Activated naive CD4-positive, alpha-beta T cell (primary cell): ENCODE measurements at regions not wholly inside any gene's neighbourhood (a gene's known extent, or its start where the extent isn't known, plus 50 kb on each side); places are given as distances from the start of the nearest gene placed in this dataset.
"Not testable (repeated sequence)": the region's sequence is repeated elsewhere in the genome, so short reads cannot be mapped to it uniquely, and the experiment has no call there.

Source experiments
- DNase-seq, 4 experiments: peaks; one replicate each; lab custom pipeline; 2025; lab: John Stamatoyannopoulos, UW

- no peak for DNase-seq
Measured at GRCh38 chr2:14752295-14752694, 119.8 kb downstream of the LRATD1 start.

GRCh38 chr2:14756122-14756541, 123.6 kb downstream of the LRATD1 start:
- no peak for DNase-seq

DNA sequence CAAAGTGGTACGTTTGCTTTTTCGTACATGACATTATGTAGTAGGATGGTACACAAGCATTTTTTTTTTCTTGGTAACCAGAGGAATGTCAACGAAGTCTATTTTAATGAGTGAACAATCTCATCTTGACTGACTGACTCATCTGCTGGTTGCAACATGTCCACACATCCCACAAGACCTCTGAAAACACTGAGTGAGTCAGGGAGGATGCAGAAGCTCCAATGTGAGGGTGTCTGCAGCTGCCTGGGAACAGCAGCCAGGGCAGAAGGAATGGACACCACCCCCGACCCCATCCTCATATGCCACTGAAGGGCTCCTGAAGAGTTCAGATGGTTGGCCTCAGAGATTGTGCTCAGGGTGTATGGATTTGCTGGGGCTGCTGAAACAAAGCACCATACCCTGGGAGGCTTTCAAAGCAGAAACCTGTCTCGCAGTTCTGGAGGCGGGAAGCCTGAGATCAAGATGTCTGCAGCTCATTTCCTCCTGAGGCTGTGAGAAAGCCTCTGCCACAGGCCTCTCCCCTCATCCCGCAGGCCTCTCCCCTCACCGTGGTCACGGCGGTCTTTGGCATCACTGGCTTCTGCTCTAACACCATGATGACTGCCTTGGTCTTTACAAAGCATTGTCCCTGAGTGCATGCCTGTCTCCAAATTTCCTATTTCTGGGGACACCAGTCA, 124.6 kb downstream of the LRATD1 start:
- no peak for DNase-seq

DNA sequence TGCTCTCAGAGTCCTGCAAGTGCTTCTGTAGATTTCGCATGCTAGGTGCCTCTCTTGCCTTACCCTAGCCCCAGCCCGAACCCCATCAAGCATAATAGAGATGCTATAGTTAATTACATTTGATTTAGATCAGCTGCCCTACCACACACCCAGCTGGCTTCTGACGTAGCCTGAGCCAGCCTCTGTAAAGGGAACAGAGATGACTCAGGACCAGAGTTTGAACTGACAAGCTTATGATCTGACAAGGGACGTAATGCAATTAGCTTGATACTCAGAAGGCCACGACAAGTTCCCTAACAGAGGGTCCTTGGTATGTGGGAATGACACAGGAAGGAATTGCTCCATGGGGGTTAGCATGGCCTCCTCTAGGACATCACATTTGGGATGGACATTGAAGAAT, 126.6 kb downstream of the LRATD1 start:
- DNase-seq = no peak

- no peak for DNase-seq
Measured at GRCh38 chr2:14760169-14760568, 127.7 kb downstream of the LRATD1 start.

DNA sequence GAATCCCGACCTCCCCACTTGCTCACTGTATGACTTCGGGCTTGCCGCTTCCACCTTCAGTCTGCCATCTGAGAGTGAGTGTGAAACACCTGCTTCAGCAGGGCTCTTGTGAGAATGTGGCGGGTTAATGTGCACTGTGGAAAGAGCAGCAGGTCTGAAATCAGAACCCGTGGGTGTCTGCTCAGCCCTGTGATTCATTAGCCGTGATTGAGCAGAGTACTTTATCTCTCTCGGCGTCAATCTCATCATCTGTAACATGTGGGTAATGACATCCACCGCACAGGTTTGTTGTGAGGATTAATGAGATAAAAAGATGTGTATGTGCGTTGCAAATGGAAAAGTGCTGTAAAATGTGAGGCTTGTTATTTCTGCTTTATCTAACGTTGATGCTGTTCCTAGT, 128.6 kb downstream of the LRATD1 start:
- no peak for DNase-seq

GRCh38 chr2:14773696-14774095, 141.2 kb downstream of the LRATD1 start:
- DNase-seq = no peak

- no peak for DNase-seq
Measured at GRCh38 chr2:14774436-14774968, 142.0 kb downstream of the LRATD1 start.

DNA sequence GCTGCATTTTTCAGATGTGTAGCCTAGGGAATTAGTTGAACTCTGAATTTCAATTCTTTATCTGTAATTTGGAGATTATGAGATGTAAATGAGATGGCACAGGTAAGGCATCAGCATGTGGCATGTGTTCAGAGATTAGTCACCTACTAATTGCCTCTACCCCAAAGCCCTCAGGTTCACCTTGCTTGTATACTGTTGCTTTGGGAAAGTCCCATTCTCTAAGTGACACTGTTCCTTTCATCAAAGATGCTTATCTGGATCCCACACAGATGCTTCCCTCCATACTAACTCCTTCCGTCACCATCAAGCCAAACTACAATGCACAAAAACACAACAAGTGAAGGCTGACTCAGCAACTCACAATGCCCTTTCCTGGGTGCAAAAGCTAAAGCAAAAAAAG, 143.7 kb downstream of the LRATD1 start:
- no peak for DNase-seq

DNA sequence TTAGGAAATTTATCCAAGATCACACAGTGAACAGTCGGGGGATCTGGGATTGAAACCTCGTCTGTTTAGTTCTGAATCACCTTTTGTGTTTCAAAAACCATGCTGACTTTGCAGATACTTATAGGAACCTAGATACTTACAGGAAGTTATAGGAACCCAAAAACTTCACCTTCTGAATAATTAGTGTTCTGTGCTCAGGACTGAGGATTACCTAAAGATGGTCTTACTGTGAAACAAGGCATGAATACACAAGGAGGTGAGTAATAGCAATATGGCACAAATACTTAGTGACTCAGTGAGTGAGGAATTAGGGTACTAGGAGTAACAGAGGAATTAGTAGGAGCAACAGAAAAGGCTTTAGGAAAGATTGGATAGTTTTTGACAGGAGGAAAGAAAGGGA, 145.5 kb downstream of the LRATD1 start:
- DNase-seq = no peak

- no peak for DNase-seq
Measured at GRCh38 chr2:14779252-14779651, 146.7 kb downstream of the LRATD1 start.

- DNase-seq = no peak
Measured at GRCh38 chr2:14781142-14781541, 148.6 kb downstream of the LRATD1 start.

DNA sequence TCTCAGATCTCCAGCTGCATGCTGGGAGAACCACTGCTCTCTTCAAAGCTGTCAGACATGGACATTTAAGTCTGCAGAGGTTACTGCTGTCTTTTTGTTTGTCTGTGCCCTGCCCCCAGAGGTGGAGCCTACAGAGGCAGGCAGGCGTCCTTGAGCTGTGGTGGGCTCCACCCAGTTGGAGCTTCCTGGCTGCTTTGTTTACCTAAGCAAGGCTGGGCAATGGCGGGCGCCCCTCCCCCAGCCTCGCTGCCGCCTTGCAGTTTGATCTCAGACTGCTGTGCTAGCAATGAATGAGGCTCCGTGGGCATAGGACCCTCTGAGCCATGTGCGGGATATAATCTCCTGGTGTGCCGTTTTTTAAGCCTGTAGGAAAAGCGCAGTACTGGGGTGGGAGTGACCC, 156.3 kb downstream of the LRATD1 start:
- DNase-seq = not testable (repeated sequence)

GRCh38 chr2:14790041-14790640, 157.6 kb downstream of the LRATD1 start:
- no peak for DNase-seq

DNA sequence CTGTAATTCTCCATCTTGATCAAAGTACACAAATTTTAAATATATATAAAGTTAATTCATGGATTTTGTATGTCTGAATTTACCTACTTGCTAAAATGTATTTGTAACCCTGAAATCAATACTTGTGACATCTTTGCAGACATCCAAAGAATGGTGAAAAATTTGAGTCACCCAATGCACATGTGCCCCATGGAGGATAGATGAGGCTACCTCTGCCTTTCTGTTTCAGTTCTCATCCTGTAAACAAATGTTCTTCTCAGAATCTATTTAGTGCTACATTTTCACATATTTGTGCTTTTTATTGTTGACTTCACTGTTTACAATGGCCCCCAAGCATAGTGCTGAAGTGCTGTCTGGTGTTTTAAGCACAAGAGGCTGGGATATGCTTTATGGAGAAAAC, 171.5 kb downstream of the LRATD1 start:
- no peak for DNase-seq

- DNase-seq = no peak
Measured at GRCh38 chr2:14804902-14805301, 172.4 kb downstream of the LRATD1 start.

GRCh38 chr2:14806613-14807012, 174.1 kb downstream of the LRATD1 start:
- DNase-seq = no peak

- no peak for DNase-seq
Measured at GRCh38 chr2:14815201-14815600, 182.7 kb downstream of the LRATD1 start.

GRCh38 chr2:14816069-14817060, 183.8 kb downstream of the LRATD1 start:
- no peak for DNase-seq

DNA sequence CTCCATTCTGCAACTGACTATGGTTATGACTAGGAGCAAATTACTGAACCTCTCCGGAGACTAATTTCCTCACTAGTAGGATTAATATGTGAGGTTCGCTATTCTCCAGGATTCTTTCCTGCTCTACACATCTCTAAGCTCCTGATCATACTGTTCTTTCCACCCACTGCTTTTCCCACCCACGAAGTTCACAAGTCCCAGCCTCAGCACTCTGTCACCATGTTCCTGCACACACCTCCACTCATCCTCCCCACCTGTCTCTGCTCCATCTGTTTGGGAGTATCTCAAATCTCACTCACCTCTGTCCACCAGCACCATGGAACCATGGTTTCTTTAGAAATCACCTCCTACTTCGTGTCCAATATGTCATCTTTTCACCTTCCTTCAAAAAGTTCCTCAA, 185.3 kb downstream of the LRATD1 start:
- DNase-seq = no peak

DNA sequence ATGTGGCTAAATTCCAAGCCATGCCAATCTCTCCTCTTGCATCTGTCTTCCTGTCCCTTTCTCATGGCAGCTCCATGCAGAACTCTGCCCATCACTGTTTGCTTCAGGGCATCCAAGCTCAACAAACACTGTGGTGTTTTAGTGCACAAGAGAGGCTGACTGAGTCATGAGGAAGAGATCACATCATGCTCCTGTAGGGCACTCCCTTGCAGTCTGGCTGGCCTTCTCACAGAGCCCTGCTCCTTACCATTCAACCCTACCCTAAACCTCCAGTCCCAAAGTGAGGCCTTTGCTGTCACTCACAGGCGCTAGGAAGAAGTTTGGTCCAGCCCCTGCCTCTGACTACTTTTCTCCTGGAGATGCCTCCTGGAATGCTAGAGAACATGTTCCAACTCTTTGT, 194.0 kb downstream of the LRATD1 start:
- DNase-seq = no peak

DNA sequence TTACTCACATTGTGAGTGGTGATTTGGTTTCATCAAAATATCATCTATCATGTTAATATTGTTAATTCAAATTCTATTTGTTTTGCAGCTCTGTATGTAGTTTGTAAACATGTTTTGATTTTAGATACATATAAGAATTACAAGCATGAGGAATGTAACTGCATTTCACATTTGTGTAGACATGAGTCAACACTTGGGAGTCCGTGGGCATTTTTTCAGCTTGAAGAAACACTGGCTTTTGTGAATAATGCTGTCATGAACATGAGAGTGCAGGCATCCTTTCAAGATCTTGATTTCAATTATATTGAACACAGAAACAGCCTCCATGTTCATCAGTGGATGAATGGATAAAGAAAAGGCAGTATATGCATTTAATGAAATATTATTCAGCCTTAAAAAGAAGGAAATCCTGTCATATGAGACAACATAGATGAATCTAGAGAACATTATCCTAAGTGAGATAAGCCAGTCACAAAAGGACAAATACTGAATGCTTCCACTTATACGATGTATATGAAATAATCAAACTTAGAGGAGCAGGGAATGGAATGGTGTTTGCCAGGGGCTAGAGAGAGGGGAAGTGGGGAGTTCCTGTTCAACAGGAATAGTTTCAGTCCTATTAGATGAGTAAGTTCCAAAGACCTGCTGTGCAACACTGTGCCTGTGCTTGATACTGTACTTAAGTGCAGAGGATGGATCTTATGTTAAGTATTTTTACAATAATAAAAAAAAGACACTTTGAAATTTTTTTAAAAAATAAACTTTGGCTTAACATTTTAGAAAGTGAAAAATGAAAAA, 194.9 kb downstream of the LRATD1 start:
- no peak for DNase-seq
